ENCODE measurements at regions not wholly inside any gene's neighbourhood (a gene's known extent, or its start where the extent isn't known, plus 50 kb on each side); places are given as distances from the start of the nearest gene placed in this dataset.

- H3K9ac ChIP-seq (ENCODE audit: insufficient read depth in 1 of 2, low read length in 2 of 2) = no peak overlapping the region
- H3K36me3 ChIP-seq (ENCODE audit: control insufficient read depth in 4 of 4, insufficient read depth in 4 of 4, low read length in 4 of 4) = no peaks in the 10 kb centered on the region
- DNase-seq (no peak), ATAC-seq (ENCODE audit: insufficient read depth, low FRiP score) (no peak)
- WGBS, 2 donors = 93 to 96% methylated on average over 2 of the region's 2 CpGs
- no peak for TF ChIP-seq CTCF (IDR thresholded peaks at IDR 0.05; ENCODE audit: control extremely low read depth, extremely low read depth)
- no peaks in the 10 kb centered on the region for H3K9me3 ChIP-seq (ENCODE audit: control insufficient read depth in 4 of 4, insufficient read depth in 3 of 4, low read length in 3 of 4)
- H3K27ac ChIP-seq (ENCODE audit: low read depth in 1 of 2, low read length in 1 of 2) = no peak overlapping the region
- H3K4me1 ChIP-seq (ENCODE audit: control insufficient read depth in 5 of 5, insufficient read depth in 5 of 5, low read length in 5 of 5) = no peaks in the 10 kb centered on the region
- no peaks in the 10 kb centered on the region for H3K27me3 ChIP-seq (ENCODE audit: control insufficient read depth in 3 of 3, insufficient read depth in 3 of 3, low read length in 2 of 3)
- no peak overlapping the region for H3K4me3 ChIP-seq
Observed at GRCh38 chr10:125362950-125363349, 202.6 kb upstream of the CTBP2 start.

DNA sequence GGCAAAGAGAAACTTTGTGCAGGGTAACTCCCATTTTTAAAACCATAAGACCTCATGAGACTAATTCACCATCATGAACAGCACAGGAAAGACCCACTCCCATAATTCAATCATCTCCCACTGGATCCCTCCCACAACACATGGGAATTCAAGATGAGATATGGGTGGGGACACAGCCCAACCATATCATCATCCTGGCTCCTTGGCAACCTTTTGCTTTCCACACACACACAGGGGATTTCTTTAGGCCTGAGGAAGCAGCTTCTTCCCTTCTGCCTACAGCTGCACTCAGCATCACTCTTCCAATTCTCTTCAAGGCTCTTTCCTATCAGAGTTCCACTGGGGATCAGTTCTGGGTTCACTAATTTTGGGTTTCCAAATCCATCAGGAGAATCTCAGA lies 199.0 kb upstream of the CTBP2 start:
- TF ChIP-seq CTCF (IDR thresholded peaks at IDR 0.05; ENCODE audit: control extremely low read depth, extremely low read depth) = no peak

GRCh38 chr10:125355657-125356056 lies 195.3 kb upstream of the CTBP2 start:
- no peak overlapping the region for H3K9ac ChIP-seq (ENCODE audit: insufficient read depth in 1 of 2, low read length in 2 of 2)
- ATAC-seq (ENCODE audit: insufficient read depth, low FRiP score) (no peak), DNase-seq (no peak)
- no peak overlapping the region for H3K27ac ChIP-seq (ENCODE audit: low read depth in 1 of 2, low read length in 1 of 2)
- no peak for TF ChIP-seq CTCF (IDR thresholded peaks at IDR 0.05; ENCODE audit: control extremely low read depth, extremely low read depth)
- H3K4me1 ChIP-seq (ENCODE audit: control insufficient read depth in 5 of 5, insufficient read depth in 5 of 5, low read length in 5 of 5) = no peaks in the 10 kb centered on the region
- H3K4me3 ChIP-seq = no peak overlapping the region
- H3K27me3 ChIP-seq (ENCODE audit: control insufficient read depth in 3 of 3, insufficient read depth in 3 of 3, low read length in 2 of 3) = no peaks in the 10 kb centered on the region
- H3K36me3 ChIP-seq (ENCODE audit: control insufficient read depth in 4 of 4, insufficient read depth in 4 of 4, low read length in 4 of 4) = no peaks in the 10 kb centered on the region
- 53 to 75% methylated on average over 17 of the region's 17 CpGs for WGBS, 2 donors
- H3K9me3 ChIP-seq (ENCODE audit: control insufficient read depth in 4 of 4, insufficient read depth in 3 of 4, low read length in 3 of 4) = no peaks in the 10 kb centered on the region

More for the DNA sequence above, 199.0 kb upstream of the CTBP2 start:
- no peaks in the 10 kb centered on the region for H3K36me3 ChIP-seq (ENCODE audit: control insufficient read depth in 4 of 4, insufficient read depth in 4 of 4, low read length in 4 of 4)
- DNase-seq = no peak
- ATAC-seq (ENCODE audit: insufficient read depth, low FRiP score) = no peak
- H3K27ac ChIP-seq (ENCODE audit: low read depth in 1 of 2, low read length in 1 of 2) = no peak overlapping the region
- no peak overlapping the region for H3K9ac ChIP-seq (ENCODE audit: insufficient read depth in 1 of 2, low read length in 2 of 2)
- H3K9me3 ChIP-seq (ENCODE audit: control insufficient read depth in 4 of 4, insufficient read depth in 3 of 4, low read length in 3 of 4) = no peaks in the 10 kb centered on the region
- no peak overlapping the region for H3K4me3 ChIP-seq
- no peaks in the 10 kb centered on the region for H3K27me3 ChIP-seq (ENCODE audit: control insufficient read depth in 3 of 3, insufficient read depth in 3 of 3, low read length in 2 of 3)
- H3K4me1 ChIP-seq (ENCODE audit: control insufficient read depth in 5 of 5, insufficient read depth in 5 of 5, low read length in 5 of 5) = no peaks in the 10 kb centered on the region

DNA sequence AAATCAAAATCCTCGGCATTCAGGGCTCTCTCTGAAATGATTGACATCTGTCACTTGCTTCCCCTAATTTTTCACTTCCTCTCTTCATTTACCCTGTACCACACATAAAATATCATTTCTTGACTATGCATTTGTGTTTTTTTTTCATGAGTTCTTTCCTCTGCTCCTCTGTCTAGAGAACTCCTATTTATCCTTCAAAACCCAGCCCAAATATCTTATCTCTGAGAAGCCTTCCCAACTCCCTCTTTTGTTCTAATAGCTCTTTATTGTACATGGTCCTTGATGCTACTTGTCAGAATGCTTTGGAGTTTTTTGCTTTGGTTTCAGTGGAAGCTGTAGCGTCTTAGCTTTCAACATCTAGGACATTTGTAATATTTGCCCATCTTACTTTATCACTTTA lies 190.2 kb upstream of the CTBP2 start:
- 90 to 92% methylated on average over 2 of the region's 2 CpGs for WGBS, 2 donors

More for the DNA sequence above, 190.2 kb upstream of the CTBP2 start:
- Histone ChIP-seq H3K27me3 (ENCODE audit: control insufficient read depth in 3 of 3, insufficient read depth in 3 of 3, low read length in 2 of 3) (peaks cover 0 to 2% (median 0%) of the 10 kb centered on the region in 3 donors), H3K4me1 (ENCODE audit: control insufficient read depth in 5 of 5, insufficient read depth in 5 of 5, low read length in 5 of 5) (peaks cover 0 to under 1% (median 0%) of the 10 kb centered on the region in 5 donors), H3K9me3 (ENCODE audit: control insufficient read depth in 4 of 4, insufficient read depth in 3 of 4, low read length in 3 of 4) (no peaks in the 10 kb centered on the region), H3K27ac (ENCODE audit: low read depth in 1 of 2, low read length in 1 of 2) (no peak overlapping the region), H3K4me3 (no peak overlapping the region), H3K36me3 (ENCODE audit: control insufficient read depth in 4 of 4, insufficient read depth in 4 of 4, low read length in 4 of 4) (no peaks in the 10 kb centered on the region), H3K9ac (ENCODE audit: insufficient read depth in 1 of 2, low read length in 2 of 2) (no peak overlapping the region)
- TF ChIP-seq CTCF (IDR thresholded peaks at IDR 0.05; ENCODE audit: control extremely low read depth, extremely low read depth) = no peak
- DNase-seq (no peak), ATAC-seq (ENCODE audit: insufficient read depth, low FRiP score) (no peak)
